Memory B cell (primary cell): ENCODE measurements at regions not wholly inside any gene's neighbourhood (a gene's known extent, or its start where the extent isn't known, plus 50 kb on each side); places are given as distances from the start of the nearest gene placed in this dataset.
"Not testable (repeated sequence)": the region's sequence is repeated elsewhere in the genome, so short reads cannot be mapped to it uniquely, and the experiment has no call there.

Experiments
- ATAC-seq: fragments of 150-1000 bp; cut with Tn5 transposase; 2 replicates; pipeline ENCODE4 v1.10.0; 2021; ENCODE audit warnings: low read depth, mild to moderate bottlenecking, moderate library complexity
- DNase-seq, 2 donors: peaks; one replicate each; pipeline ENCODE4 v3.0.0; 2022; ENCODE audit warnings: low spot score in 2 of 2
- H3K27ac Mint-ChIP-seq: one replicate; pipeline ENCODE4 v1.8.0; 2022; ENCODE audit warnings: mild to moderate bottlenecking, moderate library complexity, mixed read lengths
- H3K27me3 Mint-ChIP-seq: one replicate; pipeline ENCODE4 v1.8.0; 2022; ENCODE audit warnings: mixed read lengths
- H3K36me3 Mint-ChIP-seq: one replicate; pipeline ENCODE4 v1.8.0; 2022; ENCODE audit warnings: mild to moderate bottlenecking, mixed read lengths
- H3K4me1 Mint-ChIP-seq: one replicate; pipeline ENCODE4 v1.8.0; 2022; ENCODE audit warnings: mixed read lengths
- H3K4me3 Mint-ChIP-seq: one replicate; pipeline ENCODE4 v1.8.0; 2022; ENCODE audit warnings: mild to moderate bottlenecking, moderate library complexity, mixed read lengths
- H3K9me3 Mint-ChIP-seq: one replicate; pipeline ENCODE4 v1.8.0; 2022; ENCODE audit warnings: mixed read lengths

DNA sequence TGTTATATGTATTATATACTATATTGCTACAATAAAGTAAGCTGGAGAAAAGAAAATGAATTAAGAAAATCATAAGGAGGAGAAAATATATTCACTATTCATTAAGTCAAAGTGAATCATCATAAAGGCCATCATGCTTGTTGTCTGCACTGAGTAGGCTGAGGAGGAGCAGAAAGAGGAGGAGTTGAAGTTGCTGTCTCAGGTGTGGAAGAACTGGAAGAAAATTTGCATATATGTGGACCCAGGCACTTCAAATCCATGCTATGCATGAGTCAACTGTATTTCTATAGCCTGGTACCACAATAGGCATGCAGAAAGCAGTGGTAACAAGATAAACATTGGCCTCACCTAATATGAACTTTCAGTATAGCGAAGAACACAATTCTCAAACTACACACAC lies 135.9 kb upstream of the SGCG start:
- Mint-ChIP-seq H3K4me3 (no peak overlapping the region), H3K27me3 (peaks cover 2% of the 10 kb centered on the region), H3K9me3 (no peaks in the 10 kb centered on the region), H3K36me3 (no peaks in the 10 kb centered on the region), H3K27ac (no peak overlapping the region), H3K4me1 (no peaks in the 10 kb centered on the region)
- ATAC-seq (no peak), DNase-seq (no peak)

DNA sequence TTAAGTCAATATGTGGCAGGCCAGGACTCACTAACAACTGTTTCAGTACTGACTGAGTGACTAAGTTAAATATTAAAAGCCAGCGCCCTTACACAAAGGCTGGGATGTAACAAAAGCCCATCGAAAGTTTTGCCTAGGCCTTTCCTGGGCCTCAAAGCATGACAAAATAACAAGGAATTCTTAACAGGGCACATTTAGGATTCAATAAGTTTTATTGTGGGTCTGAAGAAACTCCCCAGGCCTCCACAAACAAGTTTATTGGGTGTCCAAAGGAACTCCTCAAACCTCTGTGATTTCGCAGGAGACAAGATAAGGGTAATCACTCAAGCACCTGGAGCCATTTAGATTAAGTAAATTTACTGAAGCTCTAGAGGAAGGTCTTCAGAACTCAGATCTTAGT lies 130.7 kb upstream of the SGCG start:
- no peak for ATAC-seq
- H3K27me3 Mint-ChIP-seq: peaks cover 2% of the 10 kb centered on the region
- no peaks in the 10 kb centered on the region for H3K36me3 Mint-ChIP-seq
- no peaks in the 10 kb centered on the region for H3K9me3 Mint-ChIP-seq
- no peak overlapping the region for H3K4me3 Mint-ChIP-seq
- no peaks in the 10 kb centered on the region for H3K4me1 Mint-ChIP-seq
- H3K27ac Mint-ChIP-seq: no peak overlapping the region
- DNase-seq: no peak

DNA sequence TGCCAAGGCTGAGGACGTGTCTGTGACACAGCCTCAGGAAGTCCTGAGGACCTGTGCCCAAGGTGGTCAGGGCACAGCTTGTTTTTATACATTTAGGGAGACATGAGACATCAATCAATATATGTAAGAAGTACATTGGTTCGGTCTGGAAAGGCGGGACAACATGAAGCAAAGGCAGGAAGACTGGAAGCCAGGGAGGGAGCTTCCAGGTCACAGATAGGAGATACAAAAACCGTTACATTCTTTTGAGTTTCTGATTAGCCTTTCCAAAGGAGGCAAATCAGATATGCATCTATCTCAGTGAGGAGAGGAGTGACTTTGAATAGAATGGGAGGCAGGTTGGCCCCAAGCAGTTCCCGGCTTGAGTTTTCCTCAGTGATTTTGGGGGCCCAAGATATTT lies 127.1 kb upstream of the SGCG start:
- not testable (repeated sequence) for H3K27me3 Mint-ChIP-seq, H3K36me3 Mint-ChIP-seq, DNase-seq, H3K4me3 Mint-ChIP-seq, H3K9me3 Mint-ChIP-seq, H3K27ac Mint-ChIP-seq, ATAC-seq, H3K4me1 Mint-ChIP-seq

DNA sequence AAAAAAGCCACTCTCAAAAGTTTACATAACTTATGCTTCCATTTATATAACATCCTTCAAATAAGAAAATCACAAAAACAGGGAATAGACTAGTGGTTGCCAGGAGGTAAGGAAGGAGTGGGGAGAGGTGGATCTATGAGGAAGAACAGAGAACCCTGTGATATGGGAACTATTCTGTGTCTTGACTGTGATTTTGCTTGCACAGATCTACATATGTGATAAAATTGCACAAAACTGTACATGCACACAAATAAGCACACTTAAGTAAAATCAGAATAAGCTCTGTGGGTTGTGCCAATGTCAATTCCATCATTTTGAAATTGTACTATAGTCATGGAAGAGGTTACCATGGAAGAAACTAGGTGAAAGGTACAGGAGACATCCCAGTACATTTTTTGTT lies 121.6 kb upstream of the SGCG start:
- Mint-ChIP-seq H3K27ac (no peak overlapping the region), H3K36me3 (no peaks in the 10 kb centered on the region), H3K9me3 (peaks cover 3% of the 10 kb centered on the region), H3K4me3 (no peak overlapping the region), H3K27me3 (no peaks in the 10 kb centered on the region), H3K4me1 (no peaks in the 10 kb centered on the region)
- no peak for DNase-seq
- no peak for ATAC-seq

DNA sequence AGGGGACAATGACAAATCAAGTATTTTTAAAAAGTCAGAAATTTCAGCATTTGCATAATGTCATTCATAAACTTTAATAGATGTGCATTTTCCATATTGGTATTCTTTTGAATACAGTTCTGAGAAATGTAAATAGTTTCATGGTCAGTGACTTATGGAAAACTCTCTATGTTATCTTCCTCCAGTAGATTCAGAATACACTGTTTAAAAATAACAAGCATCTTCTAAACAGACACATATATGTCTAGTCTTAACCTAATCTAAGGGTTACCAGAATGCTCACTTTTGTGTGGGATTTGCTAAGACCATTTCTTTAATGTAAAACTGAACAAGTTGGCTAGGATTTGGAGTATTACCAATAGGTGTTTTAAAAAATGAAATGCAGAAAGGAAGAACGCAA lies 119.8 kb upstream of the SGCG start:
- no peak overlapping the region for H3K4me3 Mint-ChIP-seq
- DNase-seq (no peak), ATAC-seq (no peak)
- H3K36me3 Mint-ChIP-seq: no peaks in the 10 kb centered on the region
- H3K27me3 Mint-ChIP-seq: no peaks in the 10 kb centered on the region
- no peaks in the 10 kb centered on the region for H3K4me1 Mint-ChIP-seq
- H3K27ac Mint-ChIP-seq: no peak overlapping the region
- peaks cover 3% of the 10 kb centered on the region for H3K9me3 Mint-ChIP-seq

DNA sequence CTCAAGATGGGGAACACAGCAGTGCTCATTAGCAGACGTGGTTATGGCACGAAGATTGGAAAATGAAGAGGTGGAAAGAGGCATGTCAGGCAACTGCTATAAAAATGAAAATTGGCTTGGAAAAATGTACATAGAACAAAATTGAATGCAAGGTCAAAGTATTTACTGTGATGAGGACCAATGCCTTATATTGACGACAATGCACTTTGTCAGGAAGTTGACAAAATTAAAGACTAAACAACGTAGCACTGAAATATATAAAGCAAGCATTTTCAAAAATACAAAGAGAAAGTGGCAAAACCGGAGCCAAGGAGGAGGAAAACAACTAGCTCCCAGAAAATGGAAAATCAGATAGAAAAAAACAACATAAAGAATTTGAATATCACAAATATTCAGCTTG lies 113.7 kb upstream of the SGCG start:
- no peak overlapping the region for H3K4me3 Mint-ChIP-seq
- H3K27ac Mint-ChIP-seq: no peak overlapping the region
- H3K9me3 Mint-ChIP-seq: peaks cover 1% of the 10 kb centered on the region
- no peaks in the 10 kb centered on the region for H3K4me1 Mint-ChIP-seq
- DNase-seq (no peak), ATAC-seq (no peak)
- H3K36me3 Mint-ChIP-seq: no peaks in the 10 kb centered on the region
- peaks cover 1% of the 10 kb centered on the region for H3K27me3 Mint-ChIP-seq

DNA sequence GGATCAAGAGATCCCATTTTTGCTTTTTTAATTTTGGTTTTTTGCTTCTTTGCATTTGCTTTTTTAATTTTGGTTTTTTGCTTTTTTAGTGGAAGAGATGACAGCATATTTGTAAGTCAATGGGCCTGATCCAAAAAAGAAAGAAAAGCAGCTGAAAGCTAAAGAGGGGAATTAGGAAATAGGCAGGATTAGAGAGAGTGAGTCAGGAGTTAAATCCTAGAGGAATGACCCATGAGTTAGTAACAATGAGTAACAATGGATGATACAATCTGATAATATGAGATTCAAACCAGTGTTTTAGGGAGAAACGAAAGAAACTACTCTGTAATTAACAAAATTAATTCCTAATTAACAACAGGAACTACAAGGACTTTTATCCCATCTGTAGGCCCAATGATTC lies 111.2 kb upstream of the SGCG start:
- Mint-ChIP-seq H3K4me1 (no peaks in the 10 kb centered on the region), H3K9me3 (peaks cover 1% of the 10 kb centered on the region), H3K4me3 (no peak overlapping the region), H3K27me3 (peaks cover 1% of the 10 kb centered on the region), H3K36me3 (no peaks in the 10 kb centered on the region), H3K27ac (no peak overlapping the region)
- DNase-seq: no peak
- ATAC-seq: no peak

DNA sequence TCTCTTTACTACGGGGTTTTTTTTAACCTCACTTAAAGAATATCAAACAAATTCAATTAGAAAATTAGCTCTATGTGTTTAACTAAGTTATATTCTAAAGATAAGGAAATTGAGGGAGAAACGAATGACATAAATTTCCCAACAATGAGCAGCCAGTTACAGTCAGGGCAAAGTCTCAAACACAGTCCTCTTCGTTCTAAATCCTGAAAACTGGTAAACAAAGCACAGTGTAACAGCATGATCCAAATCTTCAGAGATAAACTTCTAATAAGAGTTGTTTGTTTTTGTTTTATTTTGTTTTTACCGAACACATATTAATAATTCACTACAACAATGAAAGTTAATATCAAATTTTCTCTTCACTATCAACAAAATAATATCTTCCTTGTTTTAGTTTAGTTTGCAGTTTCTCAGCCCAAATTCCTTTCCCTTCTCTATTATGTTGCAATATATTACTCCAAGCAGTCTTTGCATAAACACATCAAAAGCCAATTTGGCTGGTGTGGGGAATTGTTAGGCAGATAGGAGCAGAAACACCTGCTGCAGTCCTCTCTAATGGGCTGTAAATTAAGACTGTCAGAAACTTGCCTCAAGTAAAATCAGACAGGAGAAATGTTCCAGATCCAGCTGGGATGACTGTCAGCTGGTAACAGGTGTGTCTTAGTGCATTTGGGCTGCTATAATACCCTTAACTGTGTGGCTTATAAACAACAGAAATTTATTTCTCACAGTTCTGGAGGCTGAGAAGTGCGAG lies 106.5 kb upstream of the SGCG start:
- Mint-ChIP-seq H3K27ac (no peak overlapping the region), H3K4me1 (peaks cover 3% of the 10 kb centered on the region), H3K4me3 (no peak overlapping the region), H3K27me3 (peaks cover 1% of the 10 kb centered on the region), H3K9me3 (peaks cover 1% of the 10 kb centered on the region), H3K36me3 (no peaks in the 10 kb centered on the region)
- DNase-seq: no peak
- no peak for ATAC-seq

DNA sequence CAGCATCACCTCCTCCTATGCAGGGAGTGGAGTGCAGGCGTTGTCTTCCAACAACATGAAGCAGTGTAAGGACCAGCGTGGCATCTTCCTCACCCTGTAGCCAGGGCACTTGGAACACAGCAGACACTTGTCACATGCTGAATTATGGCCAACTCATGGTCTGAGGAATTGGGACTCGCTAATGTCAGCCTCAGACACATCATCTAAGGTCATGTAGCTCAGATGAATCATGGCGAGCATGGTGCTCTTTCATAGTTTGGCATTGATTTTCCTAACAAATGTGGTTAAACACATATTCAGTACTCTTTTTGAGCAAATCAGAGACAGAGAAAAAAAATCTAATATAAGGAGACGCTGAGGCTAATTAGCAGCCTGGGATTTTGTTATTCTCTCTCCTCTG lies 99.6 kb upstream of the SGCG start:
- no peaks in the 10 kb centered on the region for H3K9me3 Mint-ChIP-seq

DNA sequence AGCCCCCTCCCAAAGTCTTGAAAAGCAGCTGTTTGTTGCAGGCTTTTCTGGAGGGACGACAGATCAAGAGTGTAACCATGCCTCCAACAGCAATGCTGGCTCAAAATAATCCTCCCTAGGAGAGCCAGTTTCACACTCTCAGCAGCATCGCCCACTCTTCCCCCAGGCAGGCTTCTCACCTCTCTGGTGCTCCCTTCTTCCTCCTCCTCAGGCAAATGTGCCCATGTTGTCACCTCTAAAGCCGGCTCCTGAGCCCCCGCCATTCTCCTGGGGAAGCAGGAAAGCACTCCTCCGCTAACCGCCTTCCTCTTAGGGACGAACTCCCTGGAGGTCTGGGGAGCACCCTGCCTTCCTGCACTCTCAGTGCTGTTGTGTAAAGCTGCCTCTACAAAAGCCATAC lies 98.9 kb upstream of the SGCG start:
- no peaks in the 10 kb centered on the region for H3K9me3 Mint-ChIP-seq
- DNase-seq (no peak), ATAC-seq (no peak)
- peaks cover 2% of the 10 kb centered on the region for H3K27me3 Mint-ChIP-seq
- no peak overlapping the region for H3K27ac Mint-ChIP-seq
- no peaks in the 10 kb centered on the region for H3K4me1 Mint-ChIP-seq
- H3K4me3 Mint-ChIP-seq: no peak overlapping the region
- no peaks in the 10 kb centered on the region for H3K36me3 Mint-ChIP-seq

More for the DNA sequence above, 99.6 kb upstream of the SGCG start:
- H3K4me3 Mint-ChIP-seq: no peak overlapping the region
- no peaks in the 10 kb centered on the region for H3K36me3 Mint-ChIP-seq
- no peaks in the 10 kb centered on the region for H3K4me1 Mint-ChIP-seq
- no peak for ATAC-seq
- peaks cover 2% of the 10 kb centered on the region for H3K27me3 Mint-ChIP-seq
- no peak overlapping the region for H3K27ac Mint-ChIP-seq
- no peak for DNase-seq

DNA sequence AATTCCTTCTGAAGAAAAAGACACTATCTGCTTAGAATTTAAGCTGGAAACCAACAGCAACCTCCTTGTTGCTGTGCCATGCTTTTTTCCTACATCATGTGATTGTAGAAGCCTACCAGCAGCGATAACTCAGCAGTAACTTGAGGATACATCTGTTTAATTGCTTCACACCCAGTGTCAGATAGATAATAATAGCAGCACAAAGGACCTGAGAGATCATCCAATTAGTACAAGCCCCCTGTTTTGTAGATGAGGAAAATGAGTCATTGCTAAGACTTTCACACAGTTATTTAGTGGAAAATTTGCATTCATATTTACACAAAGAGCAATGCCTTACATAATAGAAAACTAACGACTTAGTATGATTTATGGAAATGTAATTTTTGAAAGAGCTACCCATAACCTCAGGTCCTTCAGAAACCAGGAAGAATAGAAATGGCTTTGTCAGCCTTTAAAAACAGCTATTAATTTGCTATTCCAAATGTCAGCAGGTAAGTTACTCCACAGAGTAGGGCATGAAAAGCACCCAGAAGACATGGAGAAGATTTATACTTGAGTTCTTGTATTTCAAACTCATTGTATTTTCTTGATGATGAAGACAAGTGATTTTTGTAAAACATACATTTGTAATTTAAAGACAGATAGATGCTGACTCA lies 93.7 kb upstream of the SGCG start:
- DNase-seq (no peak), ATAC-seq (no peak)
- Mint-ChIP-seq H3K9me3 (no peaks in the 10 kb centered on the region), H3K36me3 (no peaks in the 10 kb centered on the region), H3K4me3 (no peak overlapping the region), H3K27ac (no peak overlapping the region), H3K4me1 (no peaks in the 10 kb centered on the region), H3K27me3 (peaks cover 9% of the 10 kb centered on the region)

DNA sequence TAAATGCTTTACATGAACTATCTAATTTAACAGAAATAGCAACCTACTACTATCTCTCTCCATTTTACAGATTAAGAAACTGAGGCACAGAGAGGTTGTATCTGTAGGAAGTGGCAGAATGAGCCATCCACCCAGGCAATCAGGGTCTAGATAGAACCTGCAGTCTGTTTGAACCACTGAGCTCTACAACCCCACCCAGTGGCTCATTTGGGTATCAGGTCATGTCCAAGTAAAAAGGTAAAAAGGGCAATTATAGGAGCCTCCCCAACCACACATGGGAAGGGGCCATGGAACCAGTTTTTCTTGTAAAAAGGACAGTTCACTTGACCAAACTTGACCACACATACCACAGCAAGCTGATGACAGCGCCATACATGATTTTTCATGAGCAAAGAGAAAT lies 92.9 kb upstream of the SGCG start:
- no peaks in the 10 kb centered on the region for H3K9me3 Mint-ChIP-seq
- H3K27me3 Mint-ChIP-seq: peaks cover 9% of the 10 kb centered on the region
- H3K4me1 Mint-ChIP-seq: no peaks in the 10 kb centered on the region
- DNase-seq (no peak), ATAC-seq (no peak)
- H3K36me3 Mint-ChIP-seq: no peaks in the 10 kb centered on the region
- no peak overlapping the region for H3K4me3 Mint-ChIP-seq
- no peak overlapping the region for H3K27ac Mint-ChIP-seq

DNA sequence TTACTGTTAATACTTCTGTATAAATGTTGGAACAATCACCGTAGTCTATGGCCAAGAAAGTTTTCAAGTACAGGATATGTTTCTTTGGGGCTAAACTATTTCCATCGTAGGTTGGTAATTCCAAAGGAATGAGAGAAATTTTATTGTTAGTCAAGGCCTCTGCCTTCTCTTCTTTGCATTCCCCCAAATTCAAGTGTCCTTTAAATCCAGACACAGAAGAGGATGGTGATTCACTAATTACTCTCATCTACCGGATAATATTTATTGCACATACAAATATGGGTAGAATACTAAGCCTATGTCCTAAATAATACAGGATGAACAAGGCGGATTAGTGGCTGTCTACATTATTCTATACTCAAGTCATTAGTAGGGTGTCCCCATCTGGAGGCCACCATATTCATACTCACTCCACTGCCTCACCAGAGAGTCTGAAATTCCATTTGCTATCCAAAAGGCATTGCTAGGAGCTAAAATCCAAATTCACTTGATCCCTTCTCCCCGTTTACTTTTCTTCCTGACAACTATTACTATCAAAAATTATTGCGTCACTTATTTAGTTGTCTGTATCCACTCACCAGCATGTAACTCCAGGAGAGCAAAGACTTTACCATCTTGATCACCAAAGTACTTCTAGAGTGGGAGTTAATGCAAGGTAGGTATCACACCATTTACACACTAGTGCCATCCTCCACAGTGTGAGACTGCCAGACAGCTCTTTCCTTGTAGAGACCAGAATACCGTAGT lies 82.4 kb upstream of the SGCG start:
- H3K36me3 Mint-ChIP-seq: no peaks in the 10 kb centered on the region
- H3K27ac Mint-ChIP-seq: no peak overlapping the region
- H3K27me3 Mint-ChIP-seq: no peaks in the 10 kb centered on the region
- no peak for DNase-seq
- H3K9me3 Mint-ChIP-seq: peaks cover 5% of the 10 kb centered on the region
- H3K4me3 Mint-ChIP-seq: no peak overlapping the region
- H3K4me1 Mint-ChIP-seq: no peaks in the 10 kb centered on the region
- ATAC-seq: no peak

DNA sequence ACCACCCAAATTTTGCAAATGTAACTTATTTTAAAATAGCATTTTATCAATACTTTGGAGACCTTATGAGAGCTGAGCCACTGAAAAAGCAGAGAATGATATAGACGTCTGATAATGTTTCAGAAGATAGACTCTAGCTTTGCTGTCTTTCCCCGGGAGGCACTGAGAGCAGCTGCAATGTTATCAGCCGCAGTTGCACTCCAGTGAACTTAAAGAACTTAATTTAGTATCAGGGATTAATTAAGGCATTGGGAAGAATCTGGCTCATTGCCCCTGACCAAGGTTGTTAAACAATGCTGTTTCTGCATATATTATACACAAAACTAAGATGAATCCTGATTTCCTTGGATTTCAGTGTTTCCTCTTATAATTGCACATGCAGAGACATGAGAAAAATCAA lies 75.7 kb upstream of the SGCG start:
- no peak for DNase-seq
- no peaks in the 10 kb centered on the region for H3K4me1 Mint-ChIP-seq
- no peaks in the 10 kb centered on the region for H3K36me3 Mint-ChIP-seq
- ATAC-seq: no peak
- H3K9me3 Mint-ChIP-seq: peaks cover 6% of the 10 kb centered on the region
- H3K27me3 Mint-ChIP-seq: no peaks in the 10 kb centered on the region
- H3K4me3 Mint-ChIP-seq: no peak overlapping the region
- H3K27ac Mint-ChIP-seq: no peak overlapping the region
